ENCODE measurements at regions not wholly inside any gene's neighbourhood (a gene's known extent, or its start where the extent isn't known, plus 50 kb on each side); places are given as distances from the start of the nearest gene placed in this dataset.

GRCh38 chr10:64023926-64024470 lies 502.8 kb downstream of the REEP3 start:
- Histone ChIP-seq H3K4me3 (ENCODE audit: control extremely low read depth in 1 of 5, extremely low read depth in 1 of 5, insufficient read depth in 1 of 5, low read depth in 2 of 5, low read length in 4 of 5) (no peak overlapping the region), H3K36me3 (replicated peaks in 1 of 2; ENCODE audit: control extremely low read depth in 1 of 2, control insufficient read depth in 1 of 2, extremely low read depth in 1 of 2, insufficient read depth in 2 of 2, low read length in 1 of 2) (no peaks in the 10 kb centered on the region), H3K27ac (ENCODE audit: low read length in 2 of 2) (no peak overlapping the region), H3K9me3 (ENCODE audit: control extremely low read depth in 1 of 3, control insufficient read depth in 2 of 3, insufficient read depth in 1 of 3, low read length in 2 of 3) (peaks cover 0 to 5% (median 0%) of the 10 kb centered on the region in 3 donors), H3K79me2 (ENCODE audit: control insufficient read depth, insufficient read depth, low read length) (no peaks in the 10 kb centered on the region), H3K9ac (ENCODE audit: low read length) (no peak overlapping the region), H3K4me1 (ENCODE audit: control insufficient read depth in 2 of 2, insufficient read depth in 2 of 2, low read length in 2 of 2) (no peaks in the 10 kb centered on the region), H3K4me2 (replicated peaks; ENCODE audit: low read depth, low read length, poor library complexity, severe bottlenecking) (no peak overlapping the region), H4K20me1 (ENCODE audit: control insufficient read depth, insufficient read depth, low read length, poor library complexity, severe bottlenecking) (no peaks in the 10 kb centered on the region), H2AFZ (ENCODE audit: insufficient read depth, low read depth, low read length, poor library complexity, severe bottlenecking) (no peak overlapping the region), H3K27me3 (replicated peaks in 1 of 4; ENCODE audit: control extremely low read depth in 1 of 4, control insufficient read depth in 3 of 4, insufficient read depth in 4 of 4, low read length in 3 of 4) (no peaks in the 10 kb centered on the region)
- H3K27ac Mint-ChIP-seq = no peak overlapping the region
- no peak overlapping the region for H3K4me3 Mint-ChIP-seq
- DNase-seq (no peak), ATAC-seq (ENCODE audit: low read depth) (no peak)
- CTCF ChIA-PET = interaction anchor here (1.0 kb wide), 1 partner anchor 19 kb away, joined by 3 read pairs; no protein-coding TSS in a partner anchor
- no peaks in the 10 kb centered on the region for H3K9me3 Mint-ChIP-seq (ENCODE audit: insufficient read depth)
- TF ChIP-seq EZH2 (IDR thresholded peaks at IDR 0.05; ENCODE audit: borderline replicate concordance, insufficient read depth, low read depth, low read length, poor library complexity, severe bottlenecking) (no peak), CTCF (IDR thresholded peaks at IDR 0.05) (no peak)
- intact Hi-C loops (cut with micrococcal nuclease) = no loop called here
- POLR2A ChIA-PET = no interaction called here
- WGBS (ENCODE audit: insufficient coverage) = 92% methylated on average over 2 of the region's 4 CpGs
- peaks cover 3% of the 10 kb centered on the region for H3K27me3 Mint-ChIP-seq
- H3K4me1 Mint-ChIP-seq = no peaks in the 10 kb centered on the region

GRCh38 chr10:64033711-64034110 lies 512.5 kb downstream of the REEP3 start:
- no peaks in the 10 kb centered on the region for H3K27me3 ChIP-seq (replicated peaks in 1 of 4; ENCODE audit: control extremely low read depth in 1 of 4, control insufficient read depth in 3 of 4, insufficient read depth in 4 of 4, low read length in 3 of 4)
- ChIA-PET CTCF (interaction anchor here (1.7 kb wide), 1 partner anchor 8 kb away, joined by 10 read pairs; no protein-coding TSS in a partner anchor), POLR2A (no interaction called here)
- no peaks in the 10 kb centered on the region for H3K4me1 ChIP-seq (ENCODE audit: control insufficient read depth in 2 of 2, insufficient read depth in 2 of 2, low read length in 2 of 2)
- TF ChIP-seq CTCF (IDR thresholded peaks at IDR 0.05) = no peak
- no peak for TF ChIP-seq EZH2 (IDR thresholded peaks at IDR 0.05; ENCODE audit: borderline replicate concordance, insufficient read depth, low read depth, low read length, poor library complexity, severe bottlenecking)
- no peaks in the 10 kb centered on the region for H3K79me2 ChIP-seq (ENCODE audit: control insufficient read depth, insufficient read depth, low read length)
- no peaks in the 10 kb centered on the region for H4K20me1 ChIP-seq (ENCODE audit: control insufficient read depth, insufficient read depth, low read length, poor library complexity, severe bottlenecking)
- H3K4me3 ChIP-seq (ENCODE audit: control extremely low read depth in 1 of 5, extremely low read depth in 1 of 5, insufficient read depth in 1 of 5, low read depth in 2 of 5, low read length in 4 of 5) = no peak overlapping the region
- no peak overlapping the region for H3K4me2 ChIP-seq (replicated peaks; ENCODE audit: low read depth, low read length, poor library complexity, severe bottlenecking)
- Mint-ChIP-seq H3K9me3 (ENCODE audit: insufficient read depth) (no peaks in the 10 kb centered on the region), H3K4me1 (no peaks in the 10 kb centered on the region), H3K4me3 (no peak overlapping the region), H3K27ac (no peak overlapping the region), H3K27me3 (peaks cover 12% of the 10 kb centered on the region)
- intact Hi-C loops (cut with micrococcal nuclease) = no loop called here
- no peak overlapping the region for H3K9ac ChIP-seq (ENCODE audit: low read length)
- H2AFZ ChIP-seq (ENCODE audit: insufficient read depth, low read depth, low read length, poor library complexity, severe bottlenecking) = no peak overlapping the region
- no peaks in the 10 kb centered on the region for H3K9me3 ChIP-seq (ENCODE audit: control extremely low read depth in 1 of 3, control insufficient read depth in 2 of 3, insufficient read depth in 1 of 3, low read length in 2 of 3)
- H3K27ac ChIP-seq (ENCODE audit: low read length in 2 of 2) = no peak overlapping the region
- 92% methylated on average over 2 of the region's 3 CpGs for WGBS (ENCODE audit: insufficient coverage)
- no peak for ATAC-seq (ENCODE audit: low read depth)
- DNase-seq = no peak
- no peaks in the 10 kb centered on the region for H3K36me3 ChIP-seq (replicated peaks in 1 of 2; ENCODE audit: control extremely low read depth in 1 of 2, control insufficient read depth in 1 of 2, extremely low read depth in 1 of 2, insufficient read depth in 2 of 2, low read length in 1 of 2)

Measured in B cell (primary cell).